ENCODE measurements at regions not wholly inside any gene's neighbourhood (a gene's known extent, or its start where the extent isn't known, plus 50 kb on each side); places are given as distances from the start of the nearest gene placed in this dataset.

DNA sequence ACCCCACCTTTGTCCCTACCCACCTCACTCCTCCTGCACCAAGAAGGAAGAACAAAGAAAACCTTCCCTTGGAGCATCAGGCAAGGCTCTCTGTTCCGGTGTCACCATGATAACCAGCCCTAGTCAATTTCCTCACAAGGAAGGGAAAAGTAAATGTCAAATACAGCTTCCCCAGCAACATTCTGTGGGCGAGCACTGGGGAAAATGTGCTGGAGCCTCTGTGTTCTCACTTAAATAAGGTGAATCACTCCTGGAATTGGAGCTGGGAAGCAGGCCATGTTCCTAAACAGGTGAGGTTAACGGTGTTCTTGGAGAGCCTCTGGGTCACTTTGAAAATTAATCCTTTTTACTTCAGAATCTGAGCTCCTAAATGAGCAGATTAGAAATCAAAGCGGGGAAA is 427.9 kb upstream of the ERCC4 start:
- TF ChIP-seq, protein P1, sequence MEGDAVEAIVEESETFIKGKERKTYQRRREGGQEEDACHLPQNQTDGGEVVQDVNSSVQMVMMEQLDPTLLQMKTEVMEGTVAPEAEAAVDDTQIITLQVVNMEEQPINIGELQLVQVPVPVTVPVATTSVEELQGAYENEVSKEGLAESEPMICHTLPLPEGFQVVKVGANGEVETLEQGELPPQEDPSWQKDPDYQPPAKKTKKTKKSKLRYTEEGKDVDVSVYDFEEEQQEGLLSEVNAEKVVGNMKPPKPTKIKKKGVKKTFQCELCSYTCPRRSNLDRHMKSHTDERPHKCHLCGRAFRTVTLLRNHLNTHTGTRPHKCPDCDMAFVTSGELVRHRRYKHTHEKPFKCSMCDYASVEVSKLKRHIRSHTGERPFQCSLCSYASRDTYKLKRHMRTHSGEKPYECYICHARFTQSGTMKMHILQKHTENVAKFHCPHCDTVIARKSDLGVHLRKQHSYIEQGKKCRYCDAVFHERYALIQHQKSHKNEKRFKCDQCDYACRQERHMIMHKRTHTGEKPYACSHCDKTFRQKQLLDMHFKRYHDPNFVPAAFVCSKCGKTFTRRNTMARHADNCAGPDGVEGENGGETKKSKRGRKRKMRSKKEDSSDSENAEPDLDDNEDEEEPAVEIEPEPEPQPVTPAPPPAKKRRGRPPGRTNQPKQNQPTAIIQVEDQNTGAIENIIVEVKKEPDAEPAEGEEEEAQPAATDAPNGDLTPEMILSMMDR (IDR thresholded peaks at IDR 0.05 in 2 of 3, conservative IDR thresholded peaks at IDR 0.05 in 1 of 3; ENCODE audit: borderline replicate concordance in 1 of 3, insufficient read depth in 1 of 3, low read depth in 2 of 3, low read length in 2 of 3): no peak
- no peak for TF ChIP-seq POLR2A (IDR thresholded peaks at IDR 0.05; ENCODE audit: borderline replicate concordance, extremely low read depth, insufficient read depth, insufficient read length)
